NCI-H2107 (cell line): ENCODE measurements at regions not wholly inside any gene's neighbourhood (a gene's known extent, or its start where the extent isn't known, plus 50 kb on each side); places are given as distances from the start of the nearest gene placed in this dataset.

Experiments
- DNase-seq: peaks from one replicate; lab custom pipeline; 2025; lab: John Stamatoyannopoulos, UW

DNA sequence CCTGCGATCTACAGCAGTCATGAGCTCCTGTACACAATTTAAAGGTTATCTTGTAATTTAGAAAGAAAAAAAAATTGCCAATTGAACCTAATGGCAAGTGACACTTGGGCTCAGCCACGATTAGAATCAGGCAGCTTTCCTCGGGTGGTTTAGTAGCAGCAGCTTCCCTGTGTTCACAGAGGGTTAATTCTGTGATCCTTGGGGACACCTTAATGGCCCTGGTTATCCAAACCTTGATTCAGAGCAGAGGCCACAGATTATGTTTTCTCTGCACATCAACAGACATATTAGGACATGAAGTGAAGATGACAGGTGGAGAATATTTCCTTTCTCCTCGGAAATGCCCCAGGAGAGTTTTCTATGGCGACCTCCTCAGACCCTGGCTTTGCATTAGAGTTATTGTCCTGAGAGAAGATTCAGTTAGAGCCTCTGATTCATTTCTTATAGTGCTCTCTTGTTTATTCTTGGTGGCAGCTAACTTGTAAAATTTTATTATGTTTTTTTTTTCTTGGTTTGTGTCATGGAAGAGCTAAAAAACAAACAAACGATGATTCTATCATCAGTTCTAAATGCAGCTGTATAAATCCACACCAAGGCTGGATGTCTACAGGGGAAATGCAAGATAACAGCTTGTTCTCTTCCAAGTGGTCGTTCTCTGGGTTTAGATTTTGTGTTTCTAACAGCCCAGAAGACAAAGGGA is 351.2 kb upstream of the DYNLRB2 start:
- DNase-seq = no peak

DNA sequence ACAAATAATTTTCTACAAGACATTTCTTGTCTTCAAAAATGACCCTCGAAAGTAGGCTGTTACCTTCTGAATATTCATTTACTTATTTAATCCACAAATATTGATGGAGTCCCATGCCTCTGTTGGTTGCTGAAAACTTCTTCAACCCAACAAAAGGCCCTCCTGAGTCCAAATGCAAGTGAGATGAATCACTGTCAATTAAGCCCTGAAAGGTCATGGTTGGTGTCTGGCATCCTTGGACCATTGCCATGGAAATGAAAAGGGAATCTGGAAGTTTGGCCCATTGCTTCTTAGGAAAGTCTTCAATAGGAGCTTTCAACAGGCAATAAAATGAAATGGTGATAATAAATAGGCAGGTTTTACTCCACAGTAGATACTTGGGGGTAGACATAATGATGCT is 364.7 kb upstream of the DYNLRB2 start:
- DNase-seq = no peak

DNA sequence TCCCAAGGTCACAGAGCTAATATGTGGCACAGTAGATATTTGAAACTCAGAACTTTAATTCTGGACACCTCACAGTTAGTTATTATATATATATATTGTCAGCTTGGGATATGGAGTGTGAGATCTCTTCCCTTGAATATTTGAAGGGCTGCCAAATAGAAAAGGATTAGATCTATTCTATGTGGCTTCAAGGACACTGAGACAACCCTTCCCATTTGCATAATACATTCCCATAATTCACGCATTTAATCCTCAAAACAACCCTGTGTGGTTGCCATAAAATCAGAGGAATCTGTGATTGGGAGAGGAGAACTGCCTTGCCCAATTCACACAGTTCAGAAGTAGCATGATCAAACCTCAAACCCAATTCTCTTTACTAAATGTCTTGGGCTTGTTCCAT is 365.8 kb upstream of the DYNLRB2 start:
- no peak for DNase-seq

DNA sequence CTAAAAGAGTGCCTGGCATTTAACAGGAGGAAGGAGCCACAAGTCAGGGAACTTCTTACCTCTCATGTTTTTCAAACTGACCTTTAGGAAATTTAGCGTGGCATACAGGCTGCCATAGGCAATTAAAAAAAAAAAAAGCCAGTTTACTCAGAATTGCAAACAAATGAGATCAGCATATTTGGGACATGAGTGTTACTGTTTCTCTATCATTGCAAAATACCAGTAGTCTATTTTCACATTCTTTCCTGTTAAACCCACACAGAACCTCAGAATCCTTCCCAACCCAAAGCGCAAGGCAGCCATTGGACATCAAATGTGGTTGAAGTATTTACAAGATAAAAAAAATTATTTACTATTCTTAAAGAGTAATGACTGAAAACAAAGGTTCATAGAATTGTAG is 366.4 kb upstream of the DYNLRB2 start:
- DNase-seq = no peak

DNA sequence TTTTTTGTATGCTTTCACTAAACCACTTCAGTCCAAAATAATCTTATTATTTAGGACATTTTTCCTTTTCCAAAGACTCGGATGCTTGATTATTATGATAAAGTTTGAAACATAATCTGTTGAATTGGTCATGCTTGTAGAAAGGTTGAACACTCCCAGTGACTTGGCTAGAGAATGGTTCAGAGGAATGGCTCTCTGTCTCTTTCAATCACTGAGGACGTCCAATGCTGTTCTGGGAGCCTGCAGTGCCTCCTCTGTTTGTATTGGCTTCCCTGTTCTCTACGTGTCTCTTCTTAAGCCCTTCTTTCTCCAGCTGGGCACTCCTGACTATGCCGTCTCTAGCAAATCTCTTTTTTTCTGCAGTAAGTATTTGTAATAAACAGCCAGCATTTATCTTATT is 369.0 kb upstream of the DYNLRB2 start:
- no peak for DNase-seq

DNA sequence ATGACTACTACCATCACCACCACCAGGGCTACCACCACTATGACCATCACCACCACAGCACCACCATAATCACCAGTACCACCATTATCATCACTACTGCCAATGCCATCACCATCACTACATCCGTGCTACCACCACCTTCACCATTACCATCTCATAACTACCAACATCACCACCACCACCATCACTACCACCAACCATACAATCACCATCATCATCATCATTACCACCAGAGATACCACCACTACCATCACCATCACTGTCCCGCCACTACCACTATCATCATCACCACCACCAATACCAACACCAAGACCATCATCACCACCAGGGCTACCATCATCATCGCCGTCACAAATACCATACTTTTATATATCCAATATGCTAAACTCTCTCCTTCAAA is 369.6 kb upstream of the DYNLRB2 start:
- DNase-seq = no peak

DNA sequence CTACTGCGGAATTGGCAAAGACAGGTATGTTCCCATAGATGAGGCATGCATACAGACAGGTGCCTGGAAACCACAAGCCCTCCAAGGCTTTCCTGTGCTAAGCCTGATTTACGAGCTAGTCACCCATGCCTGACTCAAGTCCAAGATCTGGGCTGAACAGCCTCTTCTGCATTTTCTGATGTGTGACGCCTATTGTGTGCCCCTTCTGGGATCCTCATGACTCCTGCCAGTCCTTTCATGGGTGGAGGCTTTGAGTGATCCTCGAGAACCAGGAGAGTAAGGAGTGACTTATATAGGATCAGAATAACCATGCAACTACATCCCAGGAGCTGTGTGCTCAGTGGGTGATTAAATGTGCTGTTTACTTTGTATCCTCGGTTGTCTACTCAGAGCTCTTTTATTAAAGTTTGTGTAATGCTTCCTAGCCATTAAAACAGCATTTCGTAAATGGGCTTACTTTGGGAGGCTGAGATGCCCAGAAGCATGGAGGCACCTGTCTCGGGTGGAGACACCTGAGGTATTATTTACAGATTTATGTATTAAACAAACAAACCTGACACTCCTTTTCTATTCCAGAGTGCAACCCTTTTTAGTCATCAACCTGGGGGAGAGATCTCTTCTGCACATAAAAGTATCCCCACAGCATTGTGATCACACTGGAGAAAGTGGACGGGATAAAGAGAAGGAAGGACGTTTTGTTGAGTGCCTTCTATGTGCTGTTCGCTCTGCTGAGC is 373.0 kb upstream of the DYNLRB2 start:
- peak; percentile 2 for DNase-seq

DNA sequence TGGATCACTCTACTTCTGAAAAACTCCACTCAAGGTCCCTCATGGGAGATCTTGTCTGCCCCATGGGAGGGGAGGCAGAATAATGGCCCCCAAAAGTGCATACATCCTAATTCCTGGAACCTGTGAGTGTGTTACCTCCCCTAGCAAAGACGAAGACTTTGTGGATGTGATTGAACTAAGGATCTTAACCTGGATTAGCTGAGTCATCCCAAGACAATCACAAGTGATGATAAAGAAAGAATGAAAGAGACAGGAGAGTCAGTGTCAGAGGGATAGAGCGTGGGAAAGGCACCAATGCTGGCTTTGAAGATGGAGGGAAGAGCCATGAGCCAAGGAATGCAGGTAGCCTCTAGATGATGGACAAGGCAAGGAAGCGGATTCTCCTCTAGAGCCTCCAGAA is 374.7 kb upstream of the DYNLRB2 start:
- DNase-seq = no peak

DNA sequence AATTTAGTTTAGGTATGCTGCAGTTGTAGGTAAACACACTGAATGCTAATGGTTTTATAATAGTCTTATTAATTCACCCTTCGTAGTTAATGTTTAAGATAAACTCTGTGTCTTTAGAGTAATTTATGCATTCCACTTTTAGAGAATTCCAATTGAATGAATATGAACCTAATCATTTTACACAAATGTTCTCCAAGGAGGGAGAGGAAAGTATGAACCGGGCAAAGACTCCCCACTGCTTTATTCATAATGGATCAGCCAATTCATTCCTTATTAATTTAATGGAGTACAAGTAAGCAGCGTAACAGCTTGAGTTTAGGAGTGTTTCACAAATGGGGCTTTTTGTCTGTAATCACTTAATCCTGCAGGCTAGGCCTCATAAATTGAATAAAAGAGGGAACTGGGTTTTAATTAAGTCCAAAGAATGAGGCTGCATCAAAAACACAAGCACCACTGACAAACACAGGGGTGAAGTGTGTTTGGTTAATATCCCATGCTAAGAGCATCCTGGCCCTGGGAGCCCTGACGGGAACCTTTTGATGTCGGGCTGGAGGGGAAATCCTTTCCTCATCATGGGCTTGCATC is 375.7 kb upstream of the DYNLRB2 start:
- no peak for DNase-seq

DNA sequence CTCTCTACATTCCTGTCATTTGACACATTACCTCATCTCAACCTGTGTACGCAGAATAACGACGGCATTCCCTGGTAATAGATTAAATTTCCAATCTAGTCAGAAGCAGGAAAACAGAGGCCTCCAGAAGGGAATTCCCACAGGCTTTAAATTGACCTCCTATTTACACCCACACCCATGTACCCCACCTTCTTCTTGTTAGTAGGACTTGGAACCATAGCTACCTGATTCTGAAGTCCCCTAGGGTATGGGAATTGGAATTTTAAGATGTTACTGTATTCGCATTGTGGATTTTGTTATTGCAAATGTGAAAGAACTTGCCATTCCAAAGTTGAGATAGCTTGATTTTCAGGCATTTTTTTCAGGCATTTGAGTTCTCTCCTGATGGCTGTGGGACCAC is 377.5 kb upstream of the DYNLRB2 start:
- no peak for DNase-seq

DNA sequence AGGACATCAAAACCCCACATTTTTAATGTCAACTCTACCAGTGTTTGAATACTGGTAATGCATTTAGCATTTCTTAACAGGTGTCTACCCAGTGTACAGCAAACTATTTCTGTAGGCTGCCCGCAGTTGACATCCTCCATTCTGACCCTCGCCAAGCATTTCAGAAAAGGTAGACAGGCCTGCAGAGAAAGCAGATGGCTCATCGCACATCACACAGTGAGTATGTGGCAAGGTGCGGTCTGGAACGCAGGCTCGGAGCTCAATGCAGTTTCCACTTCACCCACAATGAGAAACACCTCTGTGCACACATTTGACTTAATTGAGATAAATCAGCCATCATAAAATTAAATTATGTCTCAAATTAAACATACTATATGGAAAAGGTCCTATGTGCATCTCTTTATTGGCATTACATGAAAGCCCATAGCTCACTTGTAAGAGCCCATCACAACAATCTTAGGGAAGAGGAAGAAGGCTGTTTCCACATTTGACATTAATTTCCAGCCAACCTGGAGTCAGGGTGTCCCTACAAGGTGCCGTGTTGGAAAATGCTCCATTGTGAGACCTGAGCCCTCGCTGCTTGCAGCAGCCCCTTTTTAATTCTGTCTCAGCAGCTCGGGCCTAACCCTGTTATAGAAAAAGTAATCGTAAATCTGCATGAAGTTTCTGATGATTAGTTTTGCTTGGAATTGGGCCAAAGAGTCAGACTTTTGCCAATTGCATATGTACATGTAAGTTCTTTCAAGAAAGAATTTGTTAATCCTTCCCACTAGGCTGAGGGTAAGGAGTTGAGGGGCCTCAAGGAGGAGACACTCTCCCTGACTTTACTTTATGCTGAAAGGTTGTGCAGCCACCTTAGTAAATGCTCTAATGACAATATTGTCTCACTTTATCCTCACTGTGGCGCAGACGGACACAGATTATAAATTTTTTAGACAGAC is 378.7 kb upstream of the DYNLRB2 start:
- no peak for DNase-seq

DNA sequence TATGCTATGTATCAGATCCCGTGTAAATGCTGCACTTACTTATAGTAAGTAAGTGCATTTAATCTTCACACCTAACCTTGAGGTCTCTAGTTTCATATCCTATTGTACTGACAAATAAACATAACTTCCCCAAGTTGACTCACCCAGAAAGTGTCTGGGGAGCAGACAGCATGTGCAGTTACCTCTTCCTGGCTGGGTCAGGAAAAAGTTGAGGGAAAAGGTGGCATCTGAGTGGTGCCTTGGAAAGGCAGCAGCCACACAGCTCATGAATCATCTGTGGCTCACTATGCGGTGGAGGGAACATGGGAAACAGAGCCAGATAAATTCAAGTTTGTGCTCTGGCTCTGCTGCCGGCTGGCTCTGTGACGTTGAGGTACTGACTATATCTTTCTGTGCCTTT is 382.0 kb upstream of the DYNLRB2 start:
- DNase-seq = no peak

DNA sequence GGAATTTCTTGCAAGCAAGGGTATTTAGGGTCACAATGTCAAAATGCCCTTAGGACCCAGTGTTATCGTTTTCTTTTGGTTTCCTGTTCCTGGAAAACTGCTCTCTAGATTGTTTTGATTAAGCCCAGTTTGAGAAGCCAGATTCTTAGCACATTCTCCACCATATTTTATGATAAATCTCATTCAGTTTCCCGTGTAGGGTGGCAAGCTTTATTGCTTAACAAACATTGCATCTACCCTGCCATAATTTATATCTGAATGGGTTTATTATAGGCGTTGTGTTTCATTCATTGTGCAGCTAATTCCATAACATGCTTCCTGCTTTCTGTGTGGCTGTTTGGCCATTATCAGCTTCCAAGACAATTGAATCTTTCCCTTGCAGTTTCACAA is 389.1 kb upstream of the DYNLRB2 start:
- DNase-seq = no peak

DNA sequence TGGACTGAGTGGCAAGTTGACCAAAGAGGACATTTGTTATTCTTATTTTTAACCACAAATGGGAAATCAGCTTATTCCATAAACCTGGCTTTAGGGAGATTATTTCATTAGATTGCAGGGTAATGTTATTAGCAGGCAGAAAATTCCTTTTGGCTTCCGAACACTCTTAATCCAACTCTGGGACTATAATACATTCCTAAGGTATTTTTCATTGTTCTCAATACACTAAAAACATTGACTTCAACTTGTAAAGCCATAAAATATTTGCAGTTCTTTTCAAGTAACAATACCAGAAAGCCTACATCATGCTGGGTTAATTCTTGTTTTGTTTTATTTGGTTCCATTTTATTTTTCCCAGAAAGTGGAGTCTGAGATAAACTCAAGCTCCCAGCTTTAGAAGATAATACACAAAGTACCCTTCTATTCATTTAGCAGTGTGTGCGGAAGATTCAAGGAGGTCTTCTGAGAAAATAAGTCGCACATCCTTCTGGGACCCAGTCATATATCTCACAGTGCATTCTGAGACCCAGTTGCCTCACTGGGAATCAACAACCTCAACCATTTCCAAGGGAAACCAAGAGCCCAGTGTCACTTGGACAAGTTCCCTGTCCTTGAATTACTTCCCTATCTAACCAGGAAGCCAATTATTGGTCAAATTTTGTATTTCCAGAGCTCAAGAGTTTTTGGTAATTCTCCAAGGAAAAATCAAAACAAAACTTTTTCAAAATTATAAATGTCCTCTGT is 389.6 kb upstream of the DYNLRB2 start:
- no peak for DNase-seq

DNA sequence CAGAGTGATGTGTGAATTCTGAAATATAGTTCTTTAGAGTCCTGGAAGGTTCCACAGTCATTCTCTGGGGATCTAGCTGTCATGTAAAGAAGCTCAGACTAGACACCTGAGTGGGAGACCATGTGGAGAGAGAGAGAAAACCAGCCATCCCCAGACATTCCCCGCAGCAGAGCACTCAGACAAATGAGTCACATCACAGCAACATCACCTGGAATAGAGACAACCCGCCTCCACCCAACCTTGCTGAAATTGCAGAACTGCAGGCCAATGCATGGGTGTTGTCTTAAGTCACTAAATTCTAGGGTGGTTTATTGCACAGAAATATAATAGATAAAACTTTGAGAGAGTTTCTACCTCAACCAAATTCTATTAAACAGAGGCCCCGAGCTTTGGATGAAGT is 392.0 kb upstream of the DYNLRB2 start:
- no peak for DNase-seq

DNA sequence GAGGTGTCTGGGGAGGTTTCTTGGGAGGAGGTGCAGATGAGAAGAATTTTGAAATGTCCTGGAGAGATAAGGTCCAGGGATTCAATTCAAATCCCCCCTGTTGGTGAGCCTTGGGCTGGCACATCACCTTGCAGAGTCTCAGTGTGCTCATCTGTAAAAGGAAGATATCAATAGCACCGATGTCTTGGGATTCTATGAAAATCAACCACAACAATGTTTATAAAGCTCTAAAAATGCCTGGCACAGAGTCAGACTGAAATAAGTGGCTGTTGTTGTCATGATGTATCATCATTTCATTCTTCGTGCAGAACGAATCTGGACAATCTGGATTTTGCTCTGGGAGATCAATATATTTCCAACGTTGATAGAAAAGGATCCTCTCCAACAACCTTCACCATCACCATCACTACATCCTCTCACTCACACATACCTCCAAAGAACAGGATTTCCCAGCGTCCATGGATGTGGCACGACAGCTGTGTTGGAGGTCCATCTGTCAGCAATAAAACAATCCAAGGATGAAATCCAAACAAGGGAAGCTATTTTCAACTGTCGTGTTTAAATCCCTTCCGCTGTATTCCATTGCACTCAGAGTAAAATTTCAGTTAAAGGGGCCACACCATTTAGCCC is 393.7 kb upstream of the DYNLRB2 start:
- no peak for DNase-seq

DNA sequence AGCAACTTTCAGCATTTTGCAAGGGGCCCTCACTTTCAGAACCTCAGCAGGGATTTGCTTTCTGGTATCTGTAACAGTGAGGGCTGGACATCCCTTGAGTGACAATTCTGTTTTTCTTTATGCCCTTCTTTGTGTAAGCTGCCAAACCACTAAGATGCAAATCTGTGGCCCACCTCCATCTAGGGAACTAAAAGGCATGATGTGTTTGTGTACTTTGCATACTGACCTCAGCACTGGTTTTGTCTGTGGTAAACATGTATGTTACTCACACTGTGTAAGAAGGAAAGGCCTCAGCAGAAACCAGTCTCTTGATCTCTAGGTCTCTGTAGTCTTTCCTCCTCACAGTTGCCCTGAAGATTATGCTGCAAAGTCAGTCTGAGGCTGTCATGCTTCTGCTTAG is 396.6 kb upstream of the DYNLRB2 start:
- DNase-seq = no peak

DNA sequence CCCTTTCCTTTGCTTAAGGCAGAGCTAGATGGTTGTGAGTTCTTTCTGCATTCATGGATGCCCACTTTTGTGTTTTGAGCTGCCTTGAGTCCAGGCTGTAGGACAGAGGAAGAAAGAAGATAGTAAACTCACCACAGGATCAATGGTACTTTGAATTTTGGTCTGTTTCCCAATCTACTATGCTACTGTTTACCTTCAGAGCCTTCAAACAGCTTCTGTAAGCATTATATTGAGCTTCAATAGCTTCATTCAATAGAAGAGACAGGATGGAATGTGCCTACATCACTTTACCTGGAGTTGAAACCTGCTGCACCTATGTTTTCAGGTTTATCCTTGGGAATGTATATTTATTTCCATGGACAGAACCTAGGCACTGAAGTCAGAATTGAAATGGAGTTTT is 397.9 kb upstream of the DYNLRB2 start:
- DNase-seq = no peak

DNA sequence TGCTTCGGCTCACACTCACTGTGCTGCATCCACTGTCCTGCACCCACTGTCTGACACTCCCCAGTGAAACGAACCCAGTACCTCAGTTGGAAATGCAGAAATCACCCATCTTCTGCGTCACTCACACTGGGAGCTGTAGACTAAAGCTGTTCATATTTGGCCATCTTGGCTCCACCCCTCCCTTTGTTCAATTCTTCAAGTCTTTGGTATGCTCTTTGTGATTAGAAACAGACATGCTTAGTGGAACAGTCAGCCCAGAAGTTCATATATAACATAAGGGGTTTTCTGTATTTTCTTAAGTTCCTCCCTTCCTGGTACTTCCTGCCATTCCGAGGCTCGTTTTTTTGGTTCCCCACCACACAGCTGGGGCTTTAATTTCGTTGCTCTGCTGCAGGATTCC is 398.5 kb upstream of the DYNLRB2 start:
- DNase-seq = no peak

DNA sequence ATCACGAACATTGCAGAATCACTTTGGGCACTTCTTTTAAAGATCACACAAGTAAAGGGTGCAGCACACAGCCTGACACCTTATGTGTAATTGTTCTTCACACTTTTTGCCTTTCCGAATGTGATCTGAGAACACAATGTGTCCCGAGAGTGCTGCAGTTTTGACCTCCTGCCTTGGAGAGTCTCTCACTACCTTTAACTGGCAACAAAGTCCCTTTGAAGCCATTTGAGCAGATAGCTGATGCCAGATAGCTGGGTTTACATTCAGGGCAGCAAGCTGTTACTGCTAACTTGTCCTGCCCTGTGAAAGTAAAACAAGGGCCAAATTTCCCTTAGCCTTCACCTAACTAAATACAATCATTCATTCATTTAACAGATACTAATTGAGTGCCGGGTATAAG is 411.0 kb upstream of the DYNLRB2 start:
- no peak for DNase-seq

DNA sequence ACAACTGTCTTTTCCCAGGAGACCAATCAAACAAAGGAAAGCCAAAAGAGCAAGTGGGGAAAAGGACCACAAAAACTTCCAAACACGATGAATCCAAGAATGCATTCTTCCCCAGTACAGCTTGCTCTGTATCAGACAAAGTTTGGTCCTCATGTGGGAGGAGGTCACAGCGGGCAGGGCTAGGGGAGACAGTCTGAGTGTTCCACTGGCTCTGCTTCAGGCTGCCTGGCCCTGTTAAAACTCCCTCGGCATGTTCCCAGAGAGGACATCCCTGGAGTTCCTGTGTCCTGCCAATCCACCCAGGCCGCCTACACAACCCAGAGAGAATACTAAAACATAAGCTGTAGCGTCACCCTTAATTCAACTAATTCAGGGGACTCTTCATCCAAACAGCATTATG is 415.1 kb upstream of the DYNLRB2 start:
- DNase-seq = no peak
